K562 (cell line): ENCODE measurements at regions not wholly inside any gene's neighbourhood (a gene's known extent, or its start where the extent isn't known, plus 50 kb on each side); places are given as distances from the start of the nearest gene placed in this dataset.

Source experiments
- ATAC-seq: fragments of 200-7000 bp; cut with Tn5 transposase; 3 replicates; pipeline ENCODE4 v1.9.1; 2020; ENCODE audit warnings: moderate library complexity
- BruUV-seq: library from RNA; stranded (reverse); fragments of 400-500 nt; replicated peaks from 2 replicates; lab custom pipeline; 2021; lab: Mats Ljungman, UMichigan
- CTCF ChIA-PET: fragments of 300-600 bp; formaldehyde crosslinking; extraction: SDS; loops from one replicate; lab custom pipeline; 2021; ENCODE audit warnings: low intra/inter-chr PET ratio; lab: Yijun Ruan, JAX
- POLR2A ChIA-PET: fragments of 300-600, 350-650 bp; sonication (Branson Sonifier 250); formaldehyde crosslinking; extraction: SDS; loops from one replicate; lab custom pipeline; 2021; ENCODE audit warnings: antibody characterized with exemption, inconsistent platforms; lab: Yijun Ruan, JAX
- DNase-seq, 4 experiments: peaks; one replicate each; pipeline versions ENCODE4 v3.0.0 to v3.0.0-alpha.2; 2011 to 2018; ENCODE audit warnings: low spot score in 3 of 4, mixed read lengths in 3 of 4; ENCODE audit errors: extremely low read depth in 1 of 4
- FAIRE-seq: peaks from 2 replicates; lab custom pipeline; 2011; peaks lifted over from hg19 to GRCh38; lab: Jason Lieb, UNC
- H2AFZ ChIP-seq: 2 replicates; pipeline ENCODE4 v1.6.0; 2011; ENCODE audit warnings: low read depth, low read length, control low read depth, inconsistent platforms
- H3K27ac ChIP-seq: fragments of 200-600 bp; 3 replicates; pipeline ENCODE4 v1.8.0; 2011; ENCODE audit warnings: low read depth, mild to moderate bottlenecking, control low read depth, inconsistent platforms, low read length, moderate library complexity, mixed read lengths; ENCODE audit errors: extremely low read depth
- H3K27me3 ChIP-seq, 2 experiments: fragments of 300-600 bp in 1 of 2; 2 replicates in 1 of 2; 3 replicates in 1 of 2; pipeline versions ENCODE4 v1.6.0 to v1.8.0; 2011; ENCODE audit warnings: inconsistent platforms in 2 of 2, low read length in 2 of 2, mild to moderate bottlenecking in 1 of 2, mixed read lengths in 1 of 2, moderate library complexity in 1 of 2; ENCODE audit not compliant: control insufficient read depth in 2 of 2, insufficient read depth in 2 of 2
- H3K36me3 ChIP-seq: fragments of 300-600 bp; 3 replicates; pipeline ENCODE4 v1.8.0; 2011; ENCODE audit warnings: mild to moderate bottlenecking, low read length, inconsistent platforms; ENCODE audit not compliant: control insufficient read depth, insufficient read depth
- H3K4me1 ChIP-seq, 2 experiments: fragments of 200-600 bp in 1 of 2; replicated peaks in 1 of 2; 2 replicates in 1 of 2; 3 replicates in 1 of 2; pipeline versions ENCODE4 v1.5.1 to v1.8.0; 2011; ENCODE audit warnings: inconsistent platforms in 2 of 2, low read length in 2 of 2, mild to moderate bottlenecking in 1 of 2, mixed read lengths in 1 of 2, moderate library complexity in 1 of 2; ENCODE audit not compliant: control insufficient read depth in 2 of 2, insufficient read depth in 2 of 2
- H3K4me2 ChIP-seq: 2 replicates; pipeline ENCODE4 v1.6.1; 2011; ENCODE audit warnings: low read length, control low read depth, inconsistent platforms, mixed read lengths; ENCODE audit not compliant: insufficient read depth
- H3K4me3 ChIP-seq: fragments of 200-600 bp; sonication (generic), shearing (Covaris generic); 2 replicates; pipeline ENCODE4 v1.5.1; 2016; ENCODE audit warnings: control low read depth, inconsistent platforms
- H3K79me2 ChIP-seq: fragments of 200-600 bp; 3 replicates; pipeline ENCODE4 v1.8.0; 2011; ENCODE audit warnings: low read length, inconsistent platforms; ENCODE audit not compliant: control insufficient read depth, insufficient read depth
- H3K9ac ChIP-seq, 2 experiments: 2 replicates each; pipeline versions ENCODE4 v1.6.0 to v1.6.1; 2011; ENCODE audit warnings: low read depth in 2 of 2, low read length in 2 of 2, control low read depth in 1 of 2, inconsistent platforms in 1 of 2, mild to moderate bottlenecking in 1 of 2, mixed read lengths in 1 of 2; ENCODE audit not compliant: insufficient read depth in 1 of 2
- H3K9me1 ChIP-seq: one replicate; pipeline ENCODE4 v1.6.0; 2011; ENCODE audit warnings: inconsistent platforms, mild to moderate bottlenecking, low read length, moderate library complexity; ENCODE audit not compliant: control insufficient read depth, insufficient read depth
- H3K9me3 ChIP-seq: replicated peaks from 2 replicates; pipeline ENCODE4 v1.5.1; 2011; ENCODE audit warnings: low read depth, low read length, inconsistent platforms; ENCODE audit not compliant: control insufficient read depth, insufficient read depth
- H4K20me1 ChIP-seq: replicated peaks from 2 replicates; pipeline ENCODE4 v1.6.1; 2011; ENCODE audit warnings: low read length, inconsistent platforms, mixed read lengths; ENCODE audit not compliant: control insufficient read depth, insufficient read depth
- BHLHE40 ChIP-seq: IDR thresholded peaks from 2 replicates; pipeline ENCODE4 v1.6.1; 2011; ENCODE audit warnings: low read length, improper control_type of control experiment
- BRF2 ChIP-seq: IDR thresholded peaks from 3 replicates; pipeline ENCODE4 v1.6.1; 2011; ENCODE audit warnings: borderline replicate concordance, mild to moderate bottlenecking; ENCODE audit not compliant: insufficient read length, insufficient read depth
- FIP1L1 ChIP-seq: fragments of 200-400 bp; formaldehyde crosslinking; IDR thresholded peaks from 2 replicates; pipeline ENCODE4 v1.6.1; 2018; ENCODE audit warnings: mild to moderate bottlenecking, low read depth, low read length; ENCODE audit not compliant: poor library complexity, severe bottlenecking
- FOXA1 ChIP-seq: fragments of 450-650 bp; IDR thresholded peaks from 2 replicates; pipeline ENCODE4 v1.6.1; 2016; ENCODE audit warnings: mild to moderate bottlenecking, borderline replicate concordance
- GATAD2B ChIP-seq: fragments of 450-650 bp; IDR thresholded peaks from 2 replicates; pipeline ENCODE4 v1.6.1; 2017; ENCODE audit warnings: mild to moderate bottlenecking, borderline replicate concordance
- HLTF ChIP-seq: fragments of 450-650 bp; IDR thresholded peaks from 2 replicates; pipeline ENCODE4 v1.6.1; 2016
- HNRNPH1 ChIP-seq: fragments of 200-400 bp; formaldehyde crosslinking; optimal IDR thresholded peaks from 2 replicates; pipeline ENCODE3; 2017; ENCODE audit warnings: low read depth, mild to moderate bottlenecking, low read length, moderate library complexity
- POLR2AphosphoS2 ChIP-seq: IDR thresholded peaks from 2 replicates; pipeline ENCODE4 v1.6.1; 2012; ENCODE audit warnings: low read length, improper control_type of control experiment
- SNIP1 ChIP-seq: fragments of 450-650 bp; IDR thresholded peaks from 2 replicates; pipeline ENCODE4 v1.7.1; 2017; ENCODE audit warnings: low read depth, mild to moderate bottlenecking
- SPI1 ChIP-seq: IDR thresholded peaks from 2 replicates; pipeline ENCODE4 v1.6.1; 2011; ENCODE audit warnings: low read depth, low read length, control low read depth, borderline replicate concordance
- ZBTB17 ChIP-seq: fragments of 450-650 bp; formaldehyde crosslinking; IDR thresholded peaks from 2 replicates; pipeline ENCODE4 v1.4.0; 2020; ENCODE audit warnings: mild to moderate bottlenecking
- ZNF146 ChIP-seq: IDR thresholded peaks from one replicate; pipeline ENCODE4 v1.6.1; 2018; ENCODE audit warnings: missing compliant biosample characterization; ENCODE audit not compliant: unreplicated experiment
- ZNF212 ChIP-seq: fragments of 450-650 bp; formaldehyde crosslinking; IDR thresholded peaks from 2 replicates; pipeline ENCODE4 v1.4.0; 2020; ENCODE audit warnings: mild to moderate bottlenecking
- ZNF561 ChIP-seq: fragments of 450-650 bp; formaldehyde crosslinking; conservative IDR thresholded peaks from 2 replicates; pipeline ENCODE4 v1.4.0; 2020; ENCODE audit warnings: mild to moderate bottlenecking, moderate library complexity
- ZNF609 ChIP-seq: sonication (generic); formaldehyde crosslinking; IDR thresholded peaks from 2 replicates; pipeline ENCODE4 v1.8.1; 2023; ENCODE audit warnings: missing genetic modification reagents, mild to moderate bottlenecking, borderline replicate concordance
- WGBS: fragments of 100-300 bp; shearing (Covaris generic); methylation state at CpG from one replicate; pipeline ENCODE4 v1.1.6; 2016; ENCODE audit warnings: low coverage, mixed read lengths; ENCODE audit not compliant: insufficient coverage; ENCODE audit errors: missing lambda C conversion rate; 5-methylcytosine and 5-hydroxymethylcytosine counted together
- in situ Hi-C: fragments of 300-500 bp; cut with MboI; formaldehyde crosslinking; loops from 4 replicates; pipeline ENCODE4 v1.15.0; 2018; ENCODE audit warnings: inconsistent platforms, mixed read lengths
- intact Hi-C: fragments of 100-400 bp; cut with micrococcal nuclease; formaldehyde crosslinking; loops from 2 replicates; pipeline ENCODE4 v1.14.2; 2022

GRCh38 chr15:46277451-46277850 is 642.6 kb downstream of the SQOR start (continued):
- no peak for TF ChIP-seq ZNF609 (CRISPR knock-in tag)

GRCh38 chr15:46278062-46278461 is 643.2 kb downstream of the SQOR start:
- intact Hi-C loops = no loop called here
- FAIRE-seq (no peak), DNase-seq (no peak), ATAC-seq (no peak)
- Histone ChIP-seq H3K27ac (no peak overlapping the region), H3K79me2 (no peaks in the 10 kb centered on the region), H2AFZ (no peak overlapping the region), H3K9me1 (no peaks in the 10 kb centered on the region), H4K20me1 (no peaks in the 10 kb centered on the region), H3K4me3 (no peak overlapping the region), H3K9ac (no peak overlapping the region), H3K36me3 (no peaks in the 10 kb centered on the region), H3K9me3 (no peaks in the 10 kb centered on the region), H3K4me2 (no peak overlapping the region), H3K27me3 (no peaks in the 10 kb centered on the region), H3K4me1 (no peaks in the 10 kb centered on the region)
- ChIA-PET POLR2A (no interaction called here), CTCF (no interaction called here)
- no TSS peak for BruUV-seq
- 0% methylated on average over 5 of the region's 5 CpGs for WGBS
- in situ Hi-C loops = no loop called here
- TF ChIP-seq BRF2 = no peak
- no peak for TF ChIP-seq HLTF
- no peak for TF ChIP-seq SNIP1
- no peak for TF ChIP-seq FOXA1
- TF ChIP-seq ZNF146 (CRISPR knock-in tag) = no peak
- TF ChIP-seq BHLHE40 = no peak
- TF ChIP-seq HNRNPH1 = no peak
- no peak for TF ChIP-seq POLR2AphosphoS2
- TF ChIP-seq FIP1L1 = no peak
- no peak for TF ChIP-seq GATAD2B
- TF ChIP-seq SPI1 = no peak
- TF ChIP-seq ZNF212 (CRISPR knock-in tag) = no peak
- TF ChIP-seq ZBTB17 (CRISPR knock-in tag) = no peak
- TF ChIP-seq ZNF561 (CRISPR knock-in tag) = no peak
